Fibroblast of skin of left biceps (primary cell): ENCODE measurements at regions not wholly inside any gene's neighbourhood (a gene's known extent, or its start where the extent isn't known, plus 50 kb on each side); places are given as distances from the start of the nearest gene placed in this dataset.
A peak's percentile ranks its signal among the peaks of the same experiment; 100 is the strongest.

Source experiments
- DNase-seq, 2 experiments: peaks; one replicate each; pipeline ENCODE4 v3.0.0-alpha.2; 2013; ENCODE audit warnings: low read depth in 2 of 2

GRCh38 chr11:92859156-92859690, 110.2 kb upstream of the MTNR1B start:
- DNase-seq: no peak

- DNase-seq: no peak
Observed at GRCh38 chr11:92861634-92862033, 107.8 kb upstream of the MTNR1B start.

- no peak for DNase-seq
Observed at GRCh38 chr11:92865352-92865751, 104.1 kb upstream of the MTNR1B start.

GRCh38 chr11:92866679-92867282, 102.7 kb upstream of the MTNR1B start:
- no peak for DNase-seq

- no peak for DNase-seq
Observed at GRCh38 chr11:92867913-92868619, 101.4 kb upstream of the MTNR1B start.

- no peak for DNase-seq
Observed at GRCh38 chr11:92869716-92870115, 99.7 kb upstream of the MTNR1B start.

- no peak for DNase-seq
Observed at GRCh38 chr11:92870196-92870832, 99.1 kb upstream of the MTNR1B start.

GRCh38 chr11:92873551-92873950, 95.9 kb upstream of the MTNR1B start:
- no peak for DNase-seq

- DNase-seq: no peak
Observed at GRCh38 chr11:92875473-92875872, 94.0 kb upstream of the MTNR1B start.

GRCh38 chr11:92879086-92879485, 90.4 kb upstream of the MTNR1B start:
- no peak for DNase-seq

- DNase-seq: peak; percentile 58 to 62
Observed at GRCh38 chr11:92880381-92880780, 89.1 kb upstream of the MTNR1B start.

GRCh38 chr11:92881940-92882450, 87.5 kb upstream of the MTNR1B start:
- no peak for DNase-seq

GRCh38 chr11:92882828-92883611, 86.4 kb upstream of the MTNR1B start:
- no peak for DNase-seq

GRCh38 chr11:92885600-92885999, 83.9 kb upstream of the MTNR1B start:
- no peak for DNase-seq

- peak; percentile 24 to 30 for DNase-seq
Observed at GRCh38 chr11:92886243-92886905, 83.1 kb upstream of the MTNR1B start.

GRCh38 chr11:92888696-92889095, 80.8 kb upstream of the MTNR1B start:
- DNase-seq: no peak

- DNase-seq: no peak
Observed at GRCh38 chr11:92890846-92891245, 78.6 kb upstream of the MTNR1B start.

- DNase-seq: no peak
Observed at GRCh38 chr11:92892802-92893684, 76.4 kb upstream of the MTNR1B start.

GRCh38 chr11:92894197-92894596, 75.3 kb upstream of the MTNR1B start:
- DNase-seq: peak; percentile 26 to 36

- DNase-seq: no peak
Observed at GRCh38 chr11:92897487-92897886, 72.0 kb upstream of the MTNR1B start.
